Activated naive CD8-positive, alpha-beta T cell treated with anti-CD3 and anti-CD28 coated beads, Interleukin-2, amount 50 U/mL, for 16 hours (primary cell): ENCODE measurements at regions not wholly inside any gene's neighbourhood (a gene's known extent, or its start where the extent isn't known, plus 50 kb on each side); places are given as distances from the start of the nearest gene placed in this dataset.
"Not testable (repeated sequence)": the region's sequence is repeated elsewhere in the genome, so short reads cannot be mapped to it uniquely, and the experiment has no call there.

Experiments used
- DNase-seq: peaks from one replicate; pipeline ENCODE4 v3.0.0-alpha.2; 2020; ENCODE audit warnings: low read depth, low spot score

- DNase-seq: no peak
Measured at GRCh38 chr15:95726891-95727290, 603.6 kb upstream of the NR2F2 start.

DNA sequence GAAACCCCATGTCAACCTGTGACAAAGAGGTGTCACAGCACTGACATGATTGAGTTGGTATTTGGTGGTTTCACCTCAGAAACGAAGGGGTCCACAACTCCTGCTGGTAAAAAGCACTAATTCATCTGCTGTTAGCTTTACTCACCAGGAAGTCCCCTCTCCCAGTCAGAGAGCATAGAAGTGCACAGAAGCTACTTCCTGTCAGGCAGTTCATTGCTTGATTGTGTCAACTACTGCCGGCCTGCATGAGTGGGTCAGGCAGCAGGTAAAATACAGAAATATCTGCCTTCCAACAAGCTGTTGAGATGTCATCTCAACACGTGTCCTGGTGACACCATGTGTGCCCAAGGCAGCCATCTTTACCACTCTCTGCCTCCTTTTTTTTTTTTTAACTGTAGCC is 596.6 kb upstream of the NR2F2 start:
- DNase-seq: no peak

DNA sequence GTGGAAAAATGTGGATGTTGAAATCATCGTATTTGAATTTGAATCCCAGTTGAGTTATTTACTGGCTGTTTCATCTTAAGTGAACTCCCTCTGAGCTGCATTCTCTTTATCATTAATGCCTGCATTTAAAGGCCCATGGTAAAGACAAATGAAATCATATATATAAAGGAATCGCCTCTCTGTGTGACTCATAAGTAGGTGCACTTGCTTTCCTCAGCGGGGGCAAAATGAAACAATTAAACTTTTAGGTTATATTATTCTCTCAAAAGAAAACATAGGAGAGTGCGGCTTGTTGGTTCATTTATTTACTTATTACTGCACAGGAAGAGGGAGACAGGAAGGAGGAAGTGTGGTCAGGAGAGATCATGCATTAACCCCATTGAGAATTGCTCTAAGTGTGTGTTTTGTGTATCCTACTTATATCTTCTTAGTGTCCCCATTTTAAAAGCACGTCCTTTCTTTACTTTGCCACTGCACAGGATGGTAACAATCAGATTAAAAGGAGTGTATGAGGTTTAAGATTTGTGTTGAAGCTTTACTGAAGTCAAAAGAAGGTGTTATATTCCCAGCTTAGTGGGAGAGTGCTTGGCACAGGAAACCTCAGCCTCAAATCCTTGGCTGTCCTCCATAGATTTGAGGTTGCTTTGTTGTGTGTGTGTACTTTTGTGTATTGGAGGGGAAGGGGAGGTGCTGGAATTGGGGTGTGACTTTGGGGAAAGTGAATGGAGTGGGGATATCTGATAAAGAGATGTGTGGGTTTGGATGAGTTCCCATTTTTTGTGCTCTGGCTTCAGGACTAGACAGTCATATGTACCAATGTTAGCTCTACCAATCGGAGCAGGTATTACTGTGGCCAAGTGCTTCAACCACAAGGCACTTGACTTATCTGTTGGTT is 595.8 kb upstream of the NR2F2 start:
- no peak for DNase-seq

GRCh38 chr15:95737060-95737459 is 593.4 kb upstream of the NR2F2 start:
- no peak for DNase-seq

DNA sequence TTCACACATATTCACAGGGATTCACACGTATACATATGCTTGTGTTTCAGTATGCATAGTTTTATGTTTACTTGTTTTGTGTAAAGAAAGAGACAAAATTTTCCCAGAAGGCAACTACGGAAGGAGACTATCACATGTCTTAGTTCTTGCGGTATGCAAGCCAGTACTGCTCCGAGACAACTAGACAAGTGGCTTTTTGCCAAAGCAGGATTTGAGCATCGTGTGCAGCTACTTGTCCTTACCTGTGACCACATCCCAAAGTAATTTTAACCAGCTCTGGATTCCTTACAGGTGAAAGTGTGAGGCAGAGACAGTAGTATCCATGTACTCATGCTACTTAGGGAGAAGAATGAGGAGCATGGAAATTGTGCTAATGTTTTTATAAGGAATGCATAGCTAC is 591.4 kb upstream of the NR2F2 start:
- DNase-seq: no peak

GRCh38 chr15:95741830-95742229 is 588.7 kb upstream of the NR2F2 start:
- DNase-seq: no peak

DNA sequence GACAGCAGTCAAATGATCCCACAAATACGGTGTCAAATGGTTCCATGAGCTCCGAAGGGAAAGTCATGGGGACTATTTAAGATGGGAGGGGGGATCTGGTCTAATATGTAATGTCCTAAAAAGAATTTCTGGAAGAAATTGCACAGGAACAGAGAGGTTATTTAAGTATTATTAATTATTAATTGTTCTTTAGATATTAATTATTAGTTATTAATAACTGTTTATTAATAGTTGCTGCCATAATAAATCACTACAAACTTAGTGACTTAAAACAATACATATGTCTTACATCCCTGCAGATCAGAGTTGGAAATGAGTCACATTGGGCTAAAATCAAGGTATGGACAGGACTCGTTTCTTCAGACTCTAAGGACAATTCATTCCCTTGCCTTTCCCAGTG is 588.2 kb upstream of the NR2F2 start:
- DNase-seq: no peak

DNA sequence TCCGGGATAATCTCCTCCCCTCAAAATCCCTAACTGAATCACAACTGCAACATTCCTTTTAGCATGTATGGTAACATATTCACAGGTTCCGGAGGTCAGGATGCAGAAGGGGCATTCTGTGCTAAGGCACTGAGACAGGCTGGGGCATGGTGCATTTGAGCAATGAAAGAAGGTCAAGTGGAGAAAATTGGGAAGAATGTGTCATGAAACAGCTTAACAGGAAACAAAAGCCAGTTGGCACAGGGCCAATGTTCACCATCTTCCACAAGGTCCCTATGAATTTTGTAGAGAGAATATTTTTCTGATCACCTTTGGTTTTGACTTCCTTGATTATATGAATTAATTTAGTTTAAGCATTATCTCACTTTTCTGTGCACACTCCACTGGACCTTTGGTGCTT is 587.7 kb upstream of the NR2F2 start:
- DNase-seq: no peak

GRCh38 chr15:95757171-95757570 is 573.3 kb upstream of the NR2F2 start:
- DNase-seq: no peak

DNA sequence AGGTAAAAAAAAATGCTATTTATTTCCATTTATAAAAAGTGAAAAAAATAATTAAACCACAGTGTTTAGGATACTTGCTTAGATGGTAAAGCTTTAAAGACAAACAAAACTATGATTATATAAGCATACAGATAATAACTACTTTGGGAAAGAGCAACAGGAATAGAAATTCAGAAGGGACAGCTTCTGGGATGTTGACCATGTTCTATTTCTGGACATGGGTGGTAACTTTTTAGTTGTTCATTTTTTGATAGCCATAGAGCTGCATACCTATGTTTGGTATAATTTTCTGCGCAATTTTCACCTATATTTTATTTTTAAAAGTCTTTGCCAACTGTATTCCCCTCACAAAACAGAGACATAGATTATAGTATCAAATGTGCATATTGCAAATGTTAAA is 572.0 kb upstream of the NR2F2 start:
- DNase-seq: no peak

DNA sequence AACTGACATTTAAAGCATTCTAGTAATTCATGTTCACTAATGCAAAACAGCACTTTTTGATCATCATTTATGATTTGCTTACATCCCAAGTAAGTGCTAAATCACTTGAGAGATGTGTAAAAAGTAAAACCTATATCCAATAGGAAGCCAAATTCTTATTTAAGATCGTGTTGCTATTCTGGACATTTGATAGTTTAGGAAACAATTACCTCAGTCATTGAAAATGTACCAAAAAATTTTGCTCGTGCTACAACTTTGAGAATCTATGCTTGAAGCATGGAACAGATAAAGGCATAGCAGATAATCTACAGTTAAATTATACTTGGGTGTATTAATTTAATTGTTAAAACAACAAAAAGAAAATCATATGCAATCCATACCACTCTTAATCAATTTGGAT is 571.6 kb upstream of the NR2F2 start:
- DNase-seq: no peak

- no peak for DNase-seq
Measured at GRCh38 chr15:95760508-95760907, 570.0 kb upstream of the NR2F2 start.

DNA sequence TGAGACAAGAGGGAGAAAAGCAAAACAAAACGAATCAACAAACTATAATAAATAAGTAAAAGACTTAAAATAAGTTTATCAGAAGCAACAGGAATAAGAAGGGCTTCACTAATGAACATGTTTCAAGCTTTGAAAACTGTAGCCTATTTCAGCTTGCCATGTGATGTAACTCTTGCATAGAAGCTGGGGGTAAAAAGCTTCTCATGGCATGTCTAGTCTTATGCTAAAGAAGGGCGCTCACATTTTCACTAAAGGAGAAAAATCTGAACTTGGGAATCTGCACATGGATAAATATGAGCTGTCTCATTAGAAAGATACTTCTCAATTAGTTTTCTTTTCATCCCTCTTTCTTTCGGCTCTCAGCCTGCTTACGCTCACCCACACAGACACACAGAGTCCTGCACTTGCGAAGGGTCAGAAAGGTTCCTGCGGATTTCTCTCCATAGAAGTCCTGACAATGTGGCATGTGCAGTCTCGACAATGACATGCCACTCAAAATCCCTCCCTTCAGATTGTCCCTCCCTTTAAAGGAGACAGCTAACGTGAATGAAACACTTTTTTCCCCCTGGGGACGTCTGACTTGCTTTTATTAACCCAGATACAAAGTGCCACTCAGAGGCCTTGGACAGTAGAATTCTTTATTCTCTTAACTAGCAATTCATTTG is 568.9 kb upstream of the NR2F2 start:
- DNase-seq: no peak

DNA sequence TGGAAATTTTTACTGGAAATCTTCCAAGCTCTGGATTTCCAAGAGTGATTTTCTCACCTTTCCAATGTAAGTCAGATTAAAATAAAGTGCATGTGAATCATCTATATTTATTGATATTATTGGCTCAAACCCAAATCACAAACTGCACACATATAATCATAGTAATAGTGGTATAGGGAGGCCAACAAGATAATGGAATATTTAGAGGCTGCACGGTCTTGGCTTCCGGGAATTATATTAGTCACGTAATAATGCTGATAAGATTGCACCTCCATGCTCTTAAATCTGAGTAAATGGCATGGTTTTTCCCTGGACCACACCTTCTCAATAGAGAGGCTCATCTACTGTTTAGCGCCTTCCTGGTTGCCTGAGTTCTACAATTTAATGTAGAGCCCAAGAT is 567.1 kb upstream of the NR2F2 start:
- no peak for DNase-seq

- DNase-seq: no peak
Measured at GRCh38 chr15:95765161-95765560, 565.3 kb upstream of the NR2F2 start.

DNA sequence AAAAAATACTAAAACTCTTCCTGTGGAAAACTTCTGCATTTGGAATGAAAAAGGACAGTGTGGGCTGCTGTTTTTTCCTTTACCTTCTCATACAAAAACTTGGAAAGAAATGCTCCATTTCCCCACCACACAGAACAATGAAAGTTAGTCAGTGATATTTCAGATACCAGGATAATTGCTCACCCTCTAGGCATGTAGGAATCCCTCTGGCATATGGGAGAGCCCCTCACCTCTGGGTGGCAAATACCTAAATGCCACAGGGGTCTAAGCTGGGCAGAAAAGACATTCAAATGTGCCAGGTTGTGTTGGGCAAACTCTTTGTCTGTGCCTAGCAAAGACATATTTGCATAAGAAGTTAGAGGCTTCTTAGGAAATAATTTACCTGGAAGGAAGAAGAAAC is 560.3 kb upstream of the NR2F2 start:
- DNase-seq: no peak

- DNase-seq: no peak
Measured at GRCh38 chr15:95772982-95773381, 557.5 kb upstream of the NR2F2 start.

GRCh38 chr15:95784508-95784907 is 546.0 kb upstream of the NR2F2 start:
- no peak for DNase-seq

GRCh38 chr15:95785276-95785675 is 545.2 kb upstream of the NR2F2 start:
- DNase-seq: not testable (repeated sequence)

DNA sequence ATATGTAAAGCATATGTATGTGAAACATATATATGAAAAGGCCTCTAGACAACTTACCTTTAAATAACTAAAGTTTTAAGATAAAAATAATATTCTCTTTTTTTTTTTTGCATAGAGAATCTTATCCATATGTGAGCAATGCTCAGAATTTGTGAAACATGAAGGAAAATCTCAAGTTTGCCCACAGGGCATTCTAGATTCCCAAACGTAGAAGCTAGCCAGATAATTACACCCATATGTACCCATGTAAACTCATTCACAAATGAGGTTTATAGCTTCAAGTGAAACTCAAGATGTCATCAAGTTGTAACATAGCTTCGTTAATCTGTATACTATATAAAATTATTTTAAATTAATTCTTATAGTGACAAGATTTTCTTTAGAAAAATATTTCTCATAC is 537.3 kb upstream of the NR2F2 start:
- no peak for DNase-seq

GRCh38 chr15:95795386-95795785 is 535.1 kb upstream of the NR2F2 start:
- DNase-seq: no peak

DNA sequence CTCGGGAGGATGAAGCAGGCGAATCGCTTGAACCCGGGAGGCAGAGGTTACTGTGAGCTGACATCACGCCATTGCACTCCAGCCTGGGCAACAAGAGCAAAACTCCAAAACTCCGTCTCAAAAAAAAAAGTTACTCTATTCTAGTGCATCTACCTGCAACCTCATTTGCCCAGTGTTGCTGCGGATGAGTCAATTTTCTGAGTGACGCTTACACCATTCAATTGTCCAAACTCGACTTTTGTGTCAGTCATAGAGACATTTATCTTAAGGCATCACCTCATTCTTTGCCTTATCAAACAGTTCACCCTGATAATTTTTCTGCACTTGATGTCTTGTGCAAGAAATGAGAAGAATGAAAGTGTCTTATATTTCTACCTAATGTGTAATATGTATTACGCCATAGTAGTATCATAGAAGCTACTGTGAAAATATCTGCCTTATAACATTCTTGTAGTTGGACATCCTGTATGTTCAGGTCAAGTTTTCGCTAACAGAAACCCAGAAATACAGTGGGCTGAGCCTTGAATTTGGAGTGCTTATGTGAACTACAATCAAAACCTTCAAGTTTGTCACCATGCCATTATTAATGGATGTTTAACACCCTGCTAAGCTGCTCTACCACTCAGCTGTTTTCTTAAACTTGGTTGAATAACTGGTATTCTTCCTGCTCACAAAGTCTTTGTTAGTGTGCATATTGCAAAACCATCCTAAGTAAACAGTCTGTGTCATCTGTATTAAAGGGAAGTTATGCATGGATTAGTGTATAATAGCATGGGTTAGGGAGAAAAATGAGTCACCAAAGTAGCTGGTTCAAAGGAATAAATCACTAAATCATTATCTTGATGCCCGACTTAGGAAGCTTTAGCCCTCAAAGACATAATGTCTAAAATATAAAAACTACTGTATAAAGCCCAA is 531.0 kb upstream of the NR2F2 start:
- no peak for DNase-seq
